IMR-90 (cell line): ENCODE measurements at regions not wholly inside any gene's neighbourhood (a gene's known extent, or its start where the extent isn't known, plus 50 kb on each side); places are given as distances from the start of the nearest gene placed in this dataset.
A peak's percentile ranks its signal among the peaks of the same experiment; 100 is the strongest.

ENCODE experiments used
- ATAC-seq: fragments of 200-7000 bp; cut with Tn5 transposase; 2 replicates; pipeline ENCODE4 v1.9.1; 2020; ENCODE audit warnings: low read depth, mild to moderate bottlenecking, moderate library complexity
- BruUV-seq: library from RNA; stranded (reverse); fragments of 400-500 nt; replicated peaks from 2 replicates; lab custom pipeline; 2021; lab: Mats Ljungman, UMichigan
- CTCF ChIA-PET: fragments of 300-600 bp; formaldehyde crosslinking; extraction: SDS; loops from one replicate; lab custom pipeline; 2021; ENCODE audit warnings: antibody characterized with exemption; lab: Yijun Ruan, JAX
- POLR2A ChIA-PET: fragments of 300-600 bp; sonication (Branson Sonifier 250); formaldehyde crosslinking; loops from one replicate; lab custom pipeline; 2022; ENCODE audit warnings: antibody characterized with exemption; ENCODE audit not compliant: unreplicated experiment; lab: Charles Lee
- DNase-seq: peaks from one replicate; pipeline ENCODE4 v3.0.0; 2013
- H2AFZ ChIP-seq: replicated peaks from 2 replicates; pipeline ENCODE3; 2013; ENCODE audit warnings: low read length, mild to moderate bottlenecking; ENCODE audit not compliant: poor library complexity
- H2AK5ac ChIP-seq: 2 replicates; pipeline ENCODE4 v1.6.1; 2013; ENCODE audit warnings: low read depth, low read length, inconsistent platforms
- H2AK9ac ChIP-seq: replicated peaks from 2 replicates; pipeline ENCODE3; 2013; ENCODE audit warnings: mild to moderate bottlenecking, low read depth, low read length, moderate library complexity; ENCODE audit not compliant: poor library complexity
- H2BK120ac ChIP-seq: 2 replicates; pipeline ENCODE4 v1.6.1; 2013; ENCODE audit warnings: low read depth, low read length, inconsistent platforms
- H2BK15ac ChIP-seq: 3 replicates; pipeline ENCODE4 v1.6.1; 2013; ENCODE audit warnings: low read depth, low read length, inconsistent platforms
- H2BK20ac ChIP-seq: 2 replicates; pipeline ENCODE4 v1.6.1; 2013; ENCODE audit warnings: low read depth, mild to moderate bottlenecking, inconsistent platforms, low read length, moderate library complexity
- H2BK5ac ChIP-seq: 2 replicates; pipeline ENCODE4 v1.6.1; 2013; ENCODE audit warnings: mild to moderate bottlenecking, low read depth, low read length, inconsistent platforms; ENCODE audit not compliant: poor library complexity, severe bottlenecking
- H3K14ac ChIP-seq: replicated peaks from 2 replicates; pipeline ENCODE4 v1.6.1; 2013; ENCODE audit warnings: low read depth, low read length, inconsistent platforms
- H3K18ac ChIP-seq: 2 replicates; pipeline ENCODE4 v1.6.1; 2013; ENCODE audit warnings: low read depth, low read length, control low read depth
- H3K23ac ChIP-seq: 2 replicates; pipeline ENCODE4 v1.6.1; 2013; ENCODE audit warnings: low read depth, low read length, inconsistent platforms
- H3K27ac ChIP-seq: 2 replicates; pipeline ENCODE4 v1.5.1; 2013; ENCODE audit warnings: mild to moderate bottlenecking, control low read depth, low read length; ENCODE audit not compliant: insufficient read depth
- H3K27me3 ChIP-seq: 2 replicates; pipeline ENCODE4 v1.6.1; 2013; ENCODE audit warnings: low read length; ENCODE audit not compliant: control insufficient read depth, insufficient read depth
- H3K36me3 ChIP-seq: 2 replicates; pipeline ENCODE4 v1.6.1; 2013; ENCODE audit warnings: low read length, mixed read lengths; ENCODE audit not compliant: control insufficient read depth, insufficient read depth
- H3K4ac ChIP-seq: 2 replicates; pipeline ENCODE4 v1.6.1; 2013; ENCODE audit warnings: low read depth, low read length, inconsistent platforms
- H3K4me1 ChIP-seq: 2 replicates; pipeline ENCODE4 v1.6.1; 2013; ENCODE audit warnings: low read length, mixed read lengths; ENCODE audit not compliant: control insufficient read depth, insufficient read depth
- H3K4me2 ChIP-seq: 2 replicates; pipeline ENCODE4 v1.6.1; 2013; ENCODE audit warnings: low read depth, mild to moderate bottlenecking, control low read depth, low read length, moderate library complexity
- H3K4me3 ChIP-seq: 2 replicates; pipeline ENCODE4 v1.5.1; 2013; ENCODE audit warnings: low read depth, mild to moderate bottlenecking, control low read depth, low read length, moderate library complexity; ENCODE audit not compliant: insufficient read depth
- H3K56ac ChIP-seq: 2 replicates; pipeline ENCODE4 v1.6.1; 2013; ENCODE audit warnings: low read length, inconsistent platforms; ENCODE audit not compliant: insufficient read depth; ENCODE audit errors: extremely low read depth
- H3K79me1 ChIP-seq, 2 experiments: 2 replicates each; pipeline ENCODE4 v1.6.1; 2013; ENCODE audit warnings: low read length in 2 of 2, inconsistent platforms in 1 of 2, low read depth in 1 of 2
- H3K9ac ChIP-seq: 2 replicates; pipeline ENCODE4 v1.6.1; 2013; ENCODE audit warnings: low read depth, low read length, control low read depth
- H3K9me1 ChIP-seq: 2 replicates; pipeline ENCODE4 v1.6.1; 2013; ENCODE audit warnings: low read length, inconsistent platforms; ENCODE audit not compliant: insufficient read depth
- H3K9me3 ChIP-seq: 2 replicates; pipeline ENCODE4 v1.6.1; 2013; ENCODE audit warnings: low read length; ENCODE audit not compliant: control insufficient read depth, insufficient read depth
- H4K20me1 ChIP-seq: 2 replicates; pipeline ENCODE4 v1.6.1; 2013; ENCODE audit warnings: low read length, inconsistent platforms; ENCODE audit not compliant: insufficient read depth
- H4K5ac ChIP-seq: 2 replicates; pipeline ENCODE4 v1.6.1; 2013; ENCODE audit warnings: mild to moderate bottlenecking, low read depth, low read length, control low read depth
- H4K8ac ChIP-seq, 2 experiments: 2 replicates each; pipeline ENCODE4 v1.6.1; 2013; ENCODE audit warnings: low read depth in 2 of 2, low read length in 2 of 2, control low read depth in 1 of 2, inconsistent platforms in 1 of 2
- H4K91ac ChIP-seq: 2 replicates; pipeline ENCODE4 v1.6.1; 2013; ENCODE audit warnings: low read depth, low read length, inconsistent platforms; ENCODE audit not compliant: insufficient read depth
- BHLHE40 ChIP-seq: fragments of 150-350 bp; IDR thresholded peaks from 2 replicates; pipeline ENCODE4 v1.6.1; 2016; ENCODE audit warnings: mild to moderate bottlenecking, low read depth, low read length
- CEBPB ChIP-seq: IDR thresholded peaks from 2 replicates; pipeline ENCODE4 v1.6.1; 2012; ENCODE audit warnings: low read depth, low read length, improper control_type of control experiment
- CHD1 ChIP-seq: IDR thresholded peaks from 2 replicates; pipeline ENCODE4 v1.6.1; 2012; ENCODE audit warnings: low read depth, low read length, improper control_type of control experiment
- FOS ChIP-seq: fragments of 150-350 bp; IDR thresholded peaks from 2 replicates; pipeline ENCODE4 v1.6.1; 2016; ENCODE audit warnings: low read depth, low read length
- MXI1 ChIP-seq: IDR thresholded peaks from 2 replicates; pipeline ENCODE4 v1.6.1; 2012; ENCODE audit warnings: low read depth, mild to moderate bottlenecking, low read length, moderate library complexity, borderline replicate concordance
- RAD21 ChIP-seq: IDR thresholded peaks from 2 replicates; pipeline ENCODE4 v1.6.1; 2012; ENCODE audit warnings: low read length, improper control_type of control experiment
- RCOR1 ChIP-seq: IDR thresholded peaks from 2 replicates; pipeline ENCODE4 v1.6.1; 2012; ENCODE audit warnings: mild to moderate bottlenecking, low read length, improper control_type of control experiment; ENCODE audit not compliant: insufficient replicate concordance
- WGBS, 2 experiments: methylation state at CpG; one replicate each; pipeline versions ENCODE4 v1.1.5 to v1.1.7; 2013; ENCODE audit warnings: missing lambda C conversion rate in 2 of 2; ENCODE audit not compliant: insufficient read length in 1 of 2; ENCODE audit errors: extremely low coverage in 2 of 2; 5-methylcytosine and 5-hydroxymethylcytosine counted together
- dilution Hi-C: fragments of 300-500 bp; cut with HindIII; formaldehyde crosslinking; loops from one replicate; pipeline ENCODE4 v1.14.3; 2018; ENCODE audit warnings: low sequenced_read_pairs; ENCODE audit not compliant: unreplicated experiment
- in situ Hi-C: fragments of 300-500 bp; cut with MboI; formaldehyde crosslinking; loops from 3 replicates; pipeline ENCODE4 v1.14.3; 2019; ENCODE audit warnings: low sequenced_read_pairs, inconsistent platforms, mixed read lengths
- intact Hi-C: fragments of 100-400 bp; cut with micrococcal nuclease; formaldehyde crosslinking; loops from 2 replicates; pipeline ENCODE4 v1.10.0; 2022
- TF ChIP-seq, protein P1 (sequence below): fragments of 150-350 bp; IDR thresholded peaks from 2 replicates; pipeline ENCODE4 v1.6.1; 2017; ENCODE audit warnings: mild to moderate bottlenecking, antibody characterized with exemption, low read length, low read depth
- TF ChIP-seq, protein P2 (sequence below): fragments of 150-350 bp; IDR thresholded peaks from 2 replicates; pipeline ENCODE4 v1.6.1; 2016; ENCODE audit warnings: low read depth, mild to moderate bottlenecking, low read length, moderate library complexity, borderline replicate concordance

DNA sequence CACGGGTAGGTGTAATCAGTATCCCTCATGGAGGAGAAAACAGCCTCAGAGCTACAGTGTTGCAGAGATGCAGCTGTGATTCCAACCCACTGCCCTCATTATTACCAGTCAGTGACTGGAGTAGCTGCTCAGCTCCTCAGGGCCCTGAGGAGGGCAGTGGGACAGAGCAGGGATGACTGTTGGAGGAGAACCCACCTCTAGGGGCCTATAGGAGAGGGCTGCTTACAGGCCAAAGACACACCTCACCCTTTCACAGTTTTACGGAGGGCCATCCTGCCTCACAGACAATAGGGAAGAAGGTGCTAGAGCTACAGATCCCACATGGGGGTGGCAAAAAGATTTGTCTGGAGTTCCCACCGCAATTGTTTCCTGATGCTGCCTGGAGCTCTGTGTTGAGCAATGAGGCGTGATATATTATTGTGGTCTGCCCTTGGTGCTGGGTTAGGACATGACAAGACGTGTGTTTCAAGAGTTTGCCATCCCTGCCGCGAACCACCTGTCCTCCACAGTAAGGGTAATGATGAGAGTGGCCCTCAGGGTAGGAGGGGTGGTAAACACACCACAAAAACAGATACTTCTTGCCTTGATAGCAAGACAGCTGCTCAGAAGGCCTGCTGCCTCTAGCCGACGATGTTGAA, 140.5 kb upstream of the TPM1 start:
- H3K18ac ChIP-seq = no peak overlapping the region
- peak overlapping the region; percentile 34; the same call in 1 of the 3 replicates for H2BK15ac ChIP-seq
- no peak overlapping the region for H4K8ac ChIP-seq
- no peak overlapping the region for H3K14ac ChIP-seq
- dilution Hi-C loops (no loop called here), in situ Hi-C loops (no loop called here), intact Hi-C loops (no loop called here)
- peak overlapping the region; percentile 44; the same call in 1 of the 2 replicates for H2AK5ac ChIP-seq
- H3K9ac ChIP-seq = no peak overlapping the region
- no peak overlapping the region for H2AFZ ChIP-seq
- BruUV-seq = no TSS peak
- DNase-seq (no peak), ATAC-seq (no peak)
- H3K36me3 ChIP-seq = no peaks in the 10 kb centered on the region
- peaks cover 0 to 6% of the 10 kb centered on the region in 2 experiments; a peak in 2 of 4 replicates for H3K79me1 ChIP-seq
- peaks cover 12% of the 10 kb centered on the region for H3K9me1 ChIP-seq
- peaks cover 9% of the 10 kb centered on the region for H3K4me1 ChIP-seq
- H3K9me3 ChIP-seq = no peaks in the 10 kb centered on the region
- H4K20me1 ChIP-seq = no peaks in the 10 kb centered on the region
- no peak overlapping the region for H2AK9ac ChIP-seq
- TF ChIP-seq, protein P1, sequence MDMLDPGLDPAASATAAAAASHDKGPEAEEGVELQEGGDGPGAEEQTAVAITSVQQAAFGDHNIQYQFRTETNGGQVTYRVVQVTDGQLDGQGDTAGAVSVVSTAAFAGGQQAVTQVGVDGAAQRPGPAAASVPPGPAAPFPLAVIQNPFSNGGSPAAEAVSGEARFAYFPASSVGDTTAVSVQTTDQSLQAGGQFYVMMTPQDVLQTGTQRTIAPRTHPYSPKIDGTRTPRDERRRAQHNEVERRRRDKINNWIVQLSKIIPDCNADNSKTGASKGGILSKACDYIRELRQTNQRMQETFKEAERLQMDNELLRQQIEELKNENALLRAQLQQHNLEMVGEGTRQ = no peak
- TF ChIP-seq RCOR1 (no peak), MXI1 (no peak), FOS (no peak), RAD21 (no peak), CHD1 (no peak), CEBPB (no peak), BHLHE40 (no peak)
- TF ChIP-seq, protein P2, sequence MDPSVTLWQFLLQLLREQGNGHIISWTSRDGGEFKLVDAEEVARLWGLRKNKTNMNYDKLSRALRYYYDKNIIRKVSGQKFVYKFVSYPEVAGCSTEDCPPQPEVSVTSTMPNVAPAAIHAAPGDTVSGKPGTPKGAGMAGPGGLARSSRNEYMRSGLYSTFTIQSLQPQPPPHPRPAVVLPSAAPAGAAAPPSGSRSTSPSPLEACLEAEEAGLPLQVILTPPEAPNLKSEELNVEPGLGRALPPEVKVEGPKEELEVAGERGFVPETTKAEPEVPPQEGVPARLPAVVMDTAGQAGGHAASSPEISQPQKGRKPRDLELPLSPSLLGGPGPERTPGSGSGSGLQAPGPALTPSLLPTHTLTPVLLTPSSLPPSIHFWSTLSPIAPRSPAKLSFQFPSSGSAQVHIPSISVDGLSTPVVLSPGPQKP = no peak
- no peak overlapping the region for H3K23ac ChIP-seq
- CTCF ChIA-PET = no interaction called here
- H4K91ac ChIP-seq = peak overlapping the region; percentile 15
- H2BK120ac ChIP-seq = peak overlapping the region; percentile 45; the same call in 1 of the 2 replicates
- H3K4me2 ChIP-seq = no peak overlapping the region
- H3K4me3 ChIP-seq = no peak overlapping the region
- H3K27ac ChIP-seq = no peak overlapping the region
- peak overlapping the region; percentile 34; the same call in 1 of the 2 replicates for H3K4ac ChIP-seq
- H4K5ac ChIP-seq = no peak overlapping the region
- POLR2A ChIA-PET = no interaction called here
- H2BK20ac ChIP-seq = no peak overlapping the region
- H3K56ac ChIP-seq = no peak overlapping the region
- no peaks in the 10 kb centered on the region for H3K27me3 ChIP-seq
- no peak overlapping the region for H2BK5ac ChIP-seq
- WGBS, 2 experiments = 94% methylated on average over 3 of the region's 9 CpGs; no CpG with 5 or more reads in 1 of the 2 experiments
